Islet of Langerhans (tissue), 1 donor: ENCODE measurements at regions not wholly inside any gene's neighbourhood (a gene's known extent, or its start where the extent isn't known, plus 50 kb on each side); places are given as distances from the start of the nearest gene placed in this dataset.
"Not testable (repeated sequence)": the region's sequence is repeated elsewhere in the genome, so short reads cannot be mapped to it uniquely, and the experiment has no call there.

Experiments
- FAIRE-seq: peaks from one replicate; lab custom pipeline; 2011; peaks lifted over from hg19 to GRCh38; lab: Jason Lieb, UNC

GRCh38 chr18:1416074-1416473 is 511.4 kb downstream of the ADCYAP1 start:
- no peak for FAIRE-seq

- FAIRE-seq: no peak
Measured at GRCh38 chr18:1421502-1421901, 516.8 kb downstream of the ADCYAP1 start.

- no peak for FAIRE-seq
Measured at GRCh38 chr18:1422634-1423033, 518.0 kb downstream of the ADCYAP1 start.

- no peak for FAIRE-seq
Measured at GRCh38 chr18:1425679-1426078, 521.0 kb downstream of the ADCYAP1 start.

- FAIRE-seq: no peak
Measured at GRCh38 chr18:1435487-1435886, 530.8 kb downstream of the ADCYAP1 start.

- FAIRE-seq: no peak
Measured at GRCh38 chr18:1436199-1436598, 531.5 kb downstream of the ADCYAP1 start.

GRCh38 chr18:1438458-1438910 is 533.8 kb downstream of the ADCYAP1 start:
- no peak for FAIRE-seq

GRCh38 chr18:1438967-1439366 is 534.3 kb downstream of the ADCYAP1 start:
- FAIRE-seq: no peak

- not testable (repeated sequence) for FAIRE-seq
Measured at GRCh38 chr18:1444062-1444461, 539.4 kb downstream of the ADCYAP1 start.

- FAIRE-seq: no peak
Measured at GRCh38 chr18:1446765-1447164, 542.1 kb downstream of the ADCYAP1 start.

GRCh38 chr18:1452821-1453220 is 548.1 kb downstream of the ADCYAP1 start:
- no peak for FAIRE-seq

GRCh38 chr18:1455605-1456004 is 550.9 kb downstream of the ADCYAP1 start:
- FAIRE-seq: no peak

- FAIRE-seq: no peak
Measured at GRCh38 chr18:1458547-1458946, 553.9 kb downstream of the ADCYAP1 start.

- no peak for FAIRE-seq
Measured at GRCh38 chr18:1463981-1464380, 559.3 kb downstream of the ADCYAP1 start.

- FAIRE-seq: no peak
Measured at GRCh38 chr18:1464444-1465217, 560.0 kb downstream of the ADCYAP1 start.

- FAIRE-seq: no peak
Measured at GRCh38 chr18:1466035-1466434, 561.4 kb downstream of the ADCYAP1 start.

- FAIRE-seq: no peak
Measured at GRCh38 chr18:1467461-1467964, 562.8 kb downstream of the ADCYAP1 start.

GRCh38 chr18:1468550-1468949 is 563.9 kb downstream of the ADCYAP1 start:
- no peak for FAIRE-seq

- FAIRE-seq: no peak
Measured at GRCh38 chr18:1475867-1476266, 571.2 kb downstream of the ADCYAP1 start.

GRCh38 chr18:1480309-1480708 is 575.6 kb downstream of the ADCYAP1 start:
- FAIRE-seq: no peak

- FAIRE-seq: no peak
Measured at GRCh38 chr18:1481577-1481976, 576.9 kb downstream of the ADCYAP1 start.

GRCh38 chr18:1483385-1483784 is 578.7 kb downstream of the ADCYAP1 start:
- FAIRE-seq: no peak

GRCh38 chr18:1487457-1487856 is 582.8 kb downstream of the ADCYAP1 start:
- FAIRE-seq: no peak

GRCh38 chr18:1488394-1488793 is 583.7 kb downstream of the ADCYAP1 start:
- FAIRE-seq: no peak
